HCT116 (cell line): ENCODE measurements at regions not wholly inside any gene's neighbourhood (a gene's known extent, or its start where the extent isn't known, plus 50 kb on each side); places are given as distances from the start of the nearest gene placed in this dataset.

ENCODE experiments used
- ATAC-seq: fragments of 200-7000 bp; cut with Tn5 transposase; 2 replicates; pipeline ENCODE4 v1.9.1; 2020; ENCODE audit warnings: mild to moderate bottlenecking, moderate library complexity
- BruUV-seq: library from RNA; stranded (reverse); fragments of 400-500 nt; replicated peaks from 2 replicates; lab custom pipeline; 2021; lab: Mats Ljungman, UMichigan
- CTCF ChIA-PET: fragments of 300-600 bp; sonication (Branson Sonifier 250); formaldehyde crosslinking; loops from one replicate; lab custom pipeline; 2021; ENCODE audit warnings: antibody characterized with exemption; lab: Charles Lee
- POLR2A ChIA-PET: fragments of 300-600, 350-600 bp; sonication (Branson Sonifier 250); formaldehyde crosslinking; loops from one replicate; lab custom pipeline; 2021; ENCODE audit warnings: antibody characterized with exemption; lab: Charles Lee
- RAD21 ChIA-PET, 2 experiments: fragments of 300-600 bp; sonication (Branson Sonifier 250); formaldehyde crosslinking; loops; one replicate each; lab custom pipeline; 2023; ENCODE audit warnings: low total read pairs in 2 of 2; ENCODE audit not compliant: uncharacterized antibody in 2 of 2, unreplicated experiment in 2 of 2, low non-redundant PET in 1 of 2; lab: Charles Lee
- DNase-seq: peaks from one replicate; pipeline ENCODE4 v3.0.0-alpha.2; 2010; ENCODE audit warnings: low read depth, low spot score
- H2AFZ ChIP-seq: fragments of 200-600 bp; shearing (Covaris generic), sonication (generic); 2 replicates; pipeline ENCODE4 v1.6.1; 2017; ENCODE audit warnings: low read depth, mixed run types, mixed read lengths, antibody characterized with exemption, low read length; ENCODE audit not compliant: poor library complexity, severe bottlenecking
- H3K27ac ChIP-seq: 2 replicates; pipeline ENCODE4 v1.5.1; 2012; ENCODE audit warnings: low read depth, low read length
- H3K27me3 ChIP-seq: fragments of 200-600 bp; sonication (generic); 2 replicates; pipeline ENCODE4 v1.6.1; 2016; ENCODE audit warnings: mixed run types, low read length, mixed read lengths; ENCODE audit not compliant: insufficient read depth
- H3K36me3 ChIP-seq, 2 experiments: fragments of 200-500 bp in 1 of 2; fragments of 200-600 bp in 1 of 2; sonication (Bioruptor generic) in 1 of 2; sonication (generic) in 1 of 2; 2 replicates each; pipeline versions ENCODE4 v1.5.1 to v1.6.1; 2014 to 2016; ENCODE audit warnings: low read length in 2 of 2, inconsistent platforms in 1 of 2, mixed read lengths in 1 of 2, mixed run types in 1 of 2; ENCODE audit not compliant: insufficient read depth in 2 of 2, control insufficient read depth in 1 of 2
- H3K4me1 ChIP-seq, 2 experiments: fragments of 200-600 bp in 1 of 2; sonication (generic) in 1 of 2; 2 replicates each; pipeline versions ENCODE4 v1.5.1 to v1.6.1; 2012 to 2017; ENCODE audit warnings: low read length in 2 of 2, inconsistent platforms in 1 of 2, mild to moderate bottlenecking in 1 of 2, mixed read lengths in 1 of 2, mixed run types in 1 of 2, moderate library complexity in 1 of 2; ENCODE audit not compliant: insufficient read depth in 2 of 2, control insufficient read depth in 1 of 2
- H3K4me2 ChIP-seq: fragments of 200-600 bp; sonication (generic); 2 replicates; pipeline ENCODE4 v1.6.1; 2017; ENCODE audit warnings: mixed run types, low read length, mixed read lengths
- H3K4me3 ChIP-seq, 2 experiments: fragments of 200-600 bp in 1 of 2; sonication (generic) in 1 of 2; replicated peaks in 1 of 2; 2 replicates each; pipeline ENCODE4 v1.5.1; 2011 to 2016; ENCODE audit warnings: low read length in 2 of 2, control low read depth in 1 of 2, low read depth in 1 of 2, mild to moderate bottlenecking in 1 of 2, mixed read lengths in 1 of 2, mixed run types in 1 of 2
- H3K79me2 ChIP-seq: fragments of 200-600 bp; sonication (generic); 2 replicates; pipeline ENCODE4 v1.6.1; 2017; ENCODE audit warnings: mild to moderate bottlenecking, mixed run types, low read length, moderate library complexity, mixed read lengths; ENCODE audit not compliant: insufficient read depth
- H3K9ac ChIP-seq: fragments of 200-600 bp; sonication (generic); 2 replicates; pipeline ENCODE4 v1.6.1; 2016; ENCODE audit warnings: low read length, mixed read lengths
- H3K9me2 ChIP-seq: fragments of 200-600 bp; sonication (generic), shearing (Covaris generic); 2 replicates; pipeline ENCODE4 v1.6.1; 2017; ENCODE audit warnings: mixed run types, mild to moderate bottlenecking, moderate library complexity; ENCODE audit not compliant: insufficient read depth
- H3K9me3 ChIP-seq, 2 experiments: fragments of 200-500 bp in 1 of 2; fragments of 200-600 bp in 1 of 2; sonication (Bioruptor generic) in 1 of 2; sonication (generic) in 1 of 2; 2 replicates each; pipeline ENCODE4 v1.6.1; 2014 to 2017; ENCODE audit warnings: low read length in 2 of 2, mixed read lengths in 2 of 2, inconsistent platforms in 1 of 2, low read depth in 1 of 2, mild to moderate bottlenecking in 1 of 2, mixed run types in 1 of 2, moderate library complexity in 1 of 2; ENCODE audit not compliant: control insufficient read depth in 1 of 2, insufficient read depth in 1 of 2
- H4K20me1 ChIP-seq: fragments of 200-600 bp; sonication (generic), shearing (Covaris generic); 2 replicates; pipeline ENCODE4 v1.6.1; 2017; ENCODE audit warnings: mixed run types, mild to moderate bottlenecking, moderate library complexity; ENCODE audit not compliant: insufficient read depth
- CBX3 ChIP-seq: IDR thresholded peaks from 2 replicates; pipeline ENCODE4 v1.6.1; 2012; ENCODE audit warnings: low read depth
- CTCF ChIP-seq, 3 experiments: fragments of 200-600 bp in 1 of 3; sonication (generic) in 1 of 3; IDR thresholded peaks in 2 of 3; conservative IDR thresholded peaks in 1 of 3; 2 replicates each; pipeline ENCODE4 v1.5.1; 2012 to 2017; ENCODE audit warnings: low read depth in 2 of 3, low read length in 2 of 3, antibody characterized with exemption in 1 of 3, borderline replicate concordance in 1 of 3, control low read depth in 1 of 3, mild to moderate bottlenecking in 1 of 3, mixed read lengths in 1 of 3, mixed run types in 1 of 3, moderate library complexity in 1 of 3; ENCODE audit not compliant: insufficient read depth in 1 of 3
- EGR1 ChIP-seq: IDR thresholded peaks from 2 replicates; pipeline ENCODE4 v1.6.1; 2012; ENCODE audit warnings: low read depth
- ELF1 ChIP-seq: IDR thresholded peaks from 2 replicates; pipeline ENCODE4 v1.6.1; 2012; ENCODE audit warnings: low read depth, borderline replicate concordance
- EZH2 ChIP-seq: fragments of 200-600 bp; sonication (generic); IDR thresholded peaks from 2 replicates; pipeline ENCODE4 v1.6.1; 2017; ENCODE audit warnings: antibody characterized with exemption, mixed run types
- EZH2phosphoT487 ChIP-seq: fragments of 200-600 bp; IDR thresholded peaks from 2 replicates; pipeline ENCODE4 v1.6.1; 2018; ENCODE audit warnings: antibody characterized with exemption, borderline replicate concordance
- FOSL1 ChIP-seq: IDR thresholded peaks from 2 replicates; pipeline ENCODE4 v1.6.1; 2012; ENCODE audit warnings: low read depth
- MAX ChIP-seq: IDR thresholded peaks from 2 replicates; pipeline ENCODE4 v1.6.1; 2012
- POLR2A ChIP-seq: IDR thresholded peaks from 2 replicates; pipeline ENCODE4 v1.7.0; 2011; ENCODE audit warnings: borderline replicate concordance; ENCODE audit not compliant: insufficient read depth, insufficient read length; ENCODE audit errors: extremely low read depth
- POLR2AphosphoS5 ChIP-seq: IDR thresholded peaks from 2 replicates; pipeline ENCODE4 v1.6.1; 2011; ENCODE audit warnings: mild to moderate bottlenecking, low read depth, low read length, moderate library complexity
- REST ChIP-seq: IDR thresholded peaks from 2 replicates; pipeline ENCODE4 v1.6.1; 2012; ENCODE audit warnings: low read depth
- SIN3A ChIP-seq: IDR thresholded peaks from 2 replicates; pipeline ENCODE4 v1.6.1; 2012; ENCODE audit warnings: low read depth
- SP1 ChIP-seq: IDR thresholded peaks from 2 replicates; pipeline ENCODE4 v1.6.1; 2012; ENCODE audit warnings: low read depth
- SRF ChIP-seq: IDR thresholded peaks from 2 replicates; pipeline ENCODE4 v1.6.1; 2012; ENCODE audit warnings: low read depth
- TCF7L2 ChIP-seq: IDR thresholded peaks from 2 replicates; pipeline ENCODE4 v1.7.0; 2011; ENCODE audit warnings: borderline replicate concordance, inconsistent platforms; ENCODE audit not compliant: insufficient read depth, insufficient read length; ENCODE audit errors: extremely low read depth
- YY1 ChIP-seq: IDR thresholded peaks from 2 replicates; pipeline ENCODE4 v1.6.1; 2011; ENCODE audit warnings: low read length, low read depth, moderate library complexity, mild to moderate bottlenecking; ENCODE audit not compliant: insufficient replicate concordance; ENCODE audit errors: extremely low read depth
- ZFX ChIP-seq: fragments of 450-650 bp; IDR thresholded peaks from 2 replicates; pipeline ENCODE4 v1.6.1; 2017
- ZNF274 ChIP-seq: fragments of 200-500 bp; sonication (Bioruptor generic); IDR thresholded peaks from 2 replicates; pipeline ENCODE4 v1.6.1; 2014; ENCODE audit warnings: mild to moderate bottlenecking, low read depth, low read length, inconsistent platforms
- intact Hi-C: fragments of 100-400 bp; cut with micrococcal nuclease; formaldehyde crosslinking; loops from 2 replicates; pipeline ENCODE4 v1.10.0; 2022
- TF ChIP-seq, protein P1 (sequence below): IDR thresholded peaks from 2 replicates; pipeline ENCODE4 v1.6.1; 2011; ENCODE audit warnings: mild to moderate bottlenecking, low read length, moderate library complexity; ENCODE audit not compliant: insufficient replicate concordance; ENCODE audit errors: extremely low read depth
- TF ChIP-seq, protein P2 (sequence below): IDR thresholded peaks from 2 replicates; pipeline ENCODE4 v1.6.1; 2012

DNA sequence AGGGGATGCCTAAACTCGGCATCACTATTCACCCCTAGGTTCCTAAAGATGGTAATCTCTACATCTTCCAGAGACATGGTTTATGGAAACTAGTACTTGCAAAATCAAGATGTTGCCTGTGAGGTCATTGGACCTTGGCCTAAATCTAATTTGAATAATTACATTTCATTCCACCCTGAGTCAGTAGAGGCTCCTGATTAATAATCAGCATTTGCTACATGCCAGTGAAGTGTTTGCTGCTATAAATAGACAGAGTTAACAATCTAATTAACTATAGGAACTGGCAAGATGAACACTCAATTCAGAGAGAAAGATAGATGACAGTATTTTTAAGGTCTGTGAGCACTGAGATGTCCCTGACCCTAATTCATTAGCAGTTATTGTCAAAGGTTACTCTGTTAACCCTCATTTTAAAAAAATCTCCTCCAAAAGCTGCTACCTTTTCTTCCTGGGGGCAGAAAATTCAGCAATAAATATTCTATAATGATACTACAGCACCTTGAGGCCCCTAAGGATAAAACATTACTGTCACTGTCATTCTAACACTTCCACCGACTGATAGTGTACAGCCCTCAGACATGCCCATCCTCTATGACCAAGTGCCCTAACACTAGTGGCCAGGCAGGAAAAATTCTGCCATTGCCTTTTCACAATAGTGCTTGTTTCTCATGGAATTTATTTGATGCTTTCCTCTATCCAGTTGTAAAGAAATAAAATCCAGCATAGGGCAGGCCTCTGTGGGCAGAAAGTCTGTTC lies 65.7 kb upstream of the CCDC196 start:
- DNase-seq (no peak), ATAC-seq (no peak)
- no peaks in the 10 kb centered on the region for H3K79me2 ChIP-seq
- intact Hi-C loops = no loop called here
- no peaks in the 10 kb centered on the region for H3K4me1 ChIP-seq
- H3K36me3 ChIP-seq = no peaks in the 10 kb centered on the region
- H4K20me1 ChIP-seq = no peaks in the 10 kb centered on the region
- no peak overlapping the region for H3K4me3 ChIP-seq
- H3K9me2 ChIP-seq = no peaks in the 10 kb centered on the region
- no peaks in the 10 kb centered on the region for H3K9me3 ChIP-seq
- no peak overlapping the region for H3K4me2 ChIP-seq
- H3K9ac ChIP-seq = no peak overlapping the region
- RAD21 ChIA-PET = no interaction called here
- no peak for TF ChIP-seq POLR2A
- TF ChIP-seq ZFX = no peak
- no peak for TF ChIP-seq EZH2phosphoT487
- TF ChIP-seq, protein P1, sequence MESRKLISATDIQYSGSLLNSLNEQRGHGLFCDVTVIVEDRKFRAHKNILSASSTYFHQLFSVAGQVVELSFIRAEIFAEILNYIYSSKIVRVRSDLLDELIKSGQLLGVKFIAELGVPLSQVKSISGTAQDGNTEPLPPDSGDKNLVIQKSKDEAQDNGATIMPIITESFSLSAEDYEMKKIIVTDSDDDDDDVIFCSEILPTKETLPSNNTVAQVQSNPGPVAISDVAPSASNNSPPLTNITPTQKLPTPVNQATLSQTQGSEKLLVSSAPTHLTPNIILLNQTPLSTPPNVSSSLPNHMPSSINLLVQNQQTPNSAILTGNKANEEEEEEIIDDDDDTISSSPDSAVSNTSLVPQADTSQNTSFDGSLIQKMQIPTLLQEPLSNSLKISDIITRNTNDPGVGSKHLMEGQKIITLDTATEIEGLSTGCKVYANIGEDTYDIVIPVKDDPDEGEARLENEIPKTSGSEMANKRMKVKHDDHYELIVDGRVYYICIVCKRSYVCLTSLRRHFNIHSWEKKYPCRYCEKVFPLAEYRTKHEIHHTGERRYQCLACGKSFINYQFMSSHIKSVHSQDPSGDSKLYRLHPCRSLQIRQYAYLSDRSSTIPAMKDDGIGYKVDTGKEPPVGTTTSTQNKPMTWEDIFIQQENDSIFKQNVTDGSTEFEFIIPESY = no peak
- TF ChIP-seq CBX3 = no peak
- no peak for TF ChIP-seq YY1
- TF ChIP-seq EZH2 = no peak
- TF ChIP-seq, protein P2, sequence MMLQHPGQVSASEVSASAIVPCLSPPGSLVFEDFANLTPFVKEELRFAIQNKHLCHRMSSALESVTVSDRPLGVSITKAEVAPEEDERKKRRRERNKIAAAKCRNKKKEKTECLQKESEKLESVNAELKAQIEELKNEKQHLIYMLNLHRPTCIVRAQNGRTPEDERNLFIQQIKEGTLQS = no peak
- no peak for TF ChIP-seq SIN3A
- no peak for TF ChIP-seq FOSL1
- no peak for TF ChIP-seq SRF
- no peak for TF ChIP-seq SP1
- no peak for TF ChIP-seq REST
- TF ChIP-seq POLR2AphosphoS5 = no peak
- TF ChIP-seq TCF7L2 = no peak
- TF ChIP-seq ELF1 = no peak
- no peak for TF ChIP-seq MAX
- no peak for TF ChIP-seq ZNF274
- no peak for TF ChIP-seq EGR1
- no peak for TF ChIP-seq CTCF (IDR thresholded peaks at IDR 0.05 in 2 of 3, conservative IDR thresholded peaks at IDR 0.05 in 1 of 3; ENCODE audit: borderline replicate concordance in 1 of 3, insufficient read depth in 1 of 3, low read depth in 2 of 3, low read length in 2 of 3)
- TF ChIP-seq, all 23 proteins: peak for 0
- ChIA-PET POLR2A (no interaction called here), CTCF (no interaction called here)
- Histone ChIP-seq H2AFZ (no peak overlapping the region), H3K27me3 (no peaks in the 10 kb centered on the region), H3K27ac (no peak overlapping the region)
- no TSS peak for BruUV-seq
